ENCODE measurements at regions not wholly inside any gene's neighbourhood (a gene's known extent, or its start where the extent isn't known, plus 50 kb on each side); places are given as distances from the start of the nearest gene placed in this dataset. TPM values are rescaled to one million over a fixed set of nuclear protein-coding genes. Genes with fewer than 3 reads are reported as not detected.

GRCh38 chrX:108833993-108834392 is 97.6 kb upstream of the IRS4 start:
- peaks cover 4% of the 10 kb centered on the region for H3K27me3 ChIP-seq (ENCODE audit: insufficient read depth, low read length)
- H4K20me1 ChIP-seq (ENCODE audit: insufficient read depth, low read length): no peaks in the 10 kb centered on the region
- no peaks in the 10 kb centered on the region for H3K36me3 ChIP-seq (ENCODE audit: insufficient read depth, low read length)
- no peaks in the 10 kb centered on the region for H3K4me1 ChIP-seq (ENCODE audit: insufficient read depth, low read length)
- no peak overlapping the region for H3K27ac ChIP-seq (ENCODE audit: low read depth, low read length)
- no peak overlapping the region for H2AFZ ChIP-seq (ENCODE audit: low read length)
- no peak overlapping the region for H3K4me3 ChIP-seq (ENCODE audit: insufficient read depth, low read length)
- DNase-seq (ENCODE audit: insufficient read length, low spot score, missing footprints): no peak
- no peak overlapping the region for H3K4me2 ChIP-seq (ENCODE audit: insufficient read depth, low read length)
- TF ChIP-seq CTCF (IDR thresholded peaks at IDR 0.05; ENCODE audit: extremely low read depth, low read depth, low read length): no peak
- no peaks in the 10 kb centered on the region for H3K79me2 ChIP-seq (ENCODE audit: insufficient read depth, low read length)
- H3K9me3 ChIP-seq (ENCODE audit: low read depth, low read length): no peaks in the 10 kb centered on the region

DNA sequence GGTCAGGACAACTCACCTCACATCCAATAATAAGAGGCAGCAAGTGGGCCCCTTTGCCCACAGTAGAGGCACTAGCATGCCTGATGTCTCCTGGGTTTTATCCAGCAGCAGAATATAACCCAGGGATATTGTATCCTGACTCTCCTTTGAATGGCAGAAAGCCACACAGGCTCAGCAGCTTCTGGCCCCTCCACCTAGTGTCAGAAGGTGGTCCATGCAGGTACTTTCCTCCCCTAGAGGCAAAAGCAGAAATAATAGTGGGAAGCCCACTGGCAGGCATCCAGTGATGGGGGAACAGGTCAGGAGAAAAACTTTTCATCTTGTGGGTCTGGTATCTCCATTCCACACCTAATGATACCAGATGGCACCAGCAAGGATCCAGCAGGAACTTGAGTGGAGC is 75.5 kb upstream of the IRS4 start:
- DNase-seq (ENCODE audit: insufficient read length, low spot score, missing footprints): no peak
- H3K27me3 ChIP-seq (ENCODE audit: insufficient read depth, low read length): no peaks in the 10 kb centered on the region
- no peaks in the 10 kb centered on the region for H3K79me2 ChIP-seq (ENCODE audit: insufficient read depth, low read length)
- no peak overlapping the region for H2AFZ ChIP-seq (ENCODE audit: low read length)
- TF ChIP-seq CTCF (IDR thresholded peaks at IDR 0.05; ENCODE audit: extremely low read depth, low read depth, low read length): no peak
- H3K9me3 ChIP-seq (ENCODE audit: low read depth, low read length): no peaks in the 10 kb centered on the region
- no peaks in the 10 kb centered on the region for H3K36me3 ChIP-seq (ENCODE audit: insufficient read depth, low read length)
- H3K4me1 ChIP-seq (ENCODE audit: insufficient read depth, low read length): no peaks in the 10 kb centered on the region
- no peak overlapping the region for H3K4me3 ChIP-seq (ENCODE audit: insufficient read depth, low read length)
- H4K20me1 ChIP-seq (ENCODE audit: insufficient read depth, low read length): no peaks in the 10 kb centered on the region
- no peak overlapping the region for H3K27ac ChIP-seq (ENCODE audit: low read depth, low read length)
- H3K4me2 ChIP-seq (ENCODE audit: insufficient read depth, low read length): no peak overlapping the region

- H3K4me2 ChIP-seq (ENCODE audit: insufficient read depth, low read length): no peak overlapping the region
- no peak overlapping the region for H3K27ac ChIP-seq (ENCODE audit: low read depth, low read length)
- no peaks in the 10 kb centered on the region for H3K4me1 ChIP-seq (ENCODE audit: insufficient read depth, low read length)
- H2AFZ ChIP-seq (ENCODE audit: low read length): no peak overlapping the region
- no peak overlapping the region for H3K4me3 ChIP-seq (ENCODE audit: insufficient read depth, low read length)
- H3K79me2 ChIP-seq (ENCODE audit: insufficient read depth, low read length): no peaks in the 10 kb centered on the region
- no peaks in the 10 kb centered on the region for H3K36me3 ChIP-seq (ENCODE audit: insufficient read depth, low read length)
- H3K9me3 ChIP-seq (ENCODE audit: low read depth, low read length): no peaks in the 10 kb centered on the region
- no peak for TF ChIP-seq CTCF (IDR thresholded peaks at IDR 0.05; ENCODE audit: extremely low read depth, low read depth, low read length)
- no peak for DNase-seq (ENCODE audit: insufficient read length, low spot score, missing footprints)
- H4K20me1 ChIP-seq (ENCODE audit: insufficient read depth, low read length): no peaks in the 10 kb centered on the region
- peaks cover 3% of the 10 kb centered on the region for H3K27me3 ChIP-seq (ENCODE audit: insufficient read depth, low read length)
These were observed 58.9 kb upstream of the IRS4 start for GRCh38 chrX:108795240-108795639.

Small RNA genes in the stretch of these regions (small RNA-seq; reads per million reads assigned to genes)
- gene MIR6087 (not detected), gene RNU6-309P (not detected)
